Vagina (tissue), 2 donors: ENCODE measurements at regions not wholly inside any gene's neighbourhood (a gene's known extent, or its start where the extent isn't known, plus 50 kb on each side); places are given as distances from the start of the nearest gene placed in this dataset.

Source experiments
- DNase-seq, 2 donors: peaks; one replicate each; pipeline ENCODE4 v3.0.0-alpha.2; 2017; ENCODE audit errors: extremely low spot score in 2 of 2
- H3K27ac ChIP-seq: fragments of 200-600 bp; sonication (generic); one replicate; pipeline ENCODE4 v1.5.1; 2019
- H3K27me3 ChIP-seq: fragments of 200-600 bp; sonication (generic); one replicate; pipeline ENCODE4 v1.5.1; 2019
- H3K36me3 ChIP-seq, 2 donors: fragments of 200-600 bp; sonication (generic); one replicate each; pipeline ENCODE4 v1.5.1; 2017 to 2019
- H3K4me1 ChIP-seq: fragments of 200-600 bp; sonication (generic); one replicate; pipeline ENCODE4 v1.5.1; 2019
- H3K4me3 ChIP-seq, 2 donors: fragments of 200-600 bp; sonication (generic); 1 replicate in 1 of 2; 2 replicates in 1 of 2; pipeline ENCODE4 v1.5.1; 2016 to 2019
- H3K9me3 ChIP-seq: fragments of 200-600 bp; sonication (generic); one replicate; pipeline ENCODE4 v1.5.1; 2019
- POLR2A ChIP-seq, 2 donors: fragments of 450-650 bp; IDR thresholded peaks; one replicate each; pipeline ENCODE4 v1.6.1; 2017; ENCODE audit warnings: antibody characterized with exemption in 2 of 2, mild to moderate bottlenecking in 2 of 2, moderate library complexity in 2 of 2
- POLR2AphosphoS5 ChIP-seq, 2 donors: sonication (generic); formaldehyde crosslinking; IDR thresholded peaks; one replicate each; pipeline ENCODE4 v1.9.0; 2017; ENCODE audit warnings: antibody characterized with exemption in 2 of 2, mild to moderate bottlenecking in 2 of 2, low read depth in 1 of 2; ENCODE audit not compliant: insufficient read depth in 1 of 2
- intact Hi-C: fragments of 100-400 bp; cut with DNase I; formaldehyde crosslinking; loops from one replicate; pipeline ENCODE4 v1.15.1; 2023
- TF ChIP-seq, protein P1 (sequence below), 3 experiments: fragments of 450-650 bp in 2 of 3; fragments of 200-600 bp in 1 of 3; sonication (generic) in 1 of 3; IDR thresholded peaks; one replicate each; pipeline ENCODE4 v1.5.1; 2017 to 2019; ENCODE audit warnings: antibody characterized with exemption in 3 of 3, mild to moderate bottlenecking in 2 of 3, moderate library complexity in 2 of 3

DNA sequence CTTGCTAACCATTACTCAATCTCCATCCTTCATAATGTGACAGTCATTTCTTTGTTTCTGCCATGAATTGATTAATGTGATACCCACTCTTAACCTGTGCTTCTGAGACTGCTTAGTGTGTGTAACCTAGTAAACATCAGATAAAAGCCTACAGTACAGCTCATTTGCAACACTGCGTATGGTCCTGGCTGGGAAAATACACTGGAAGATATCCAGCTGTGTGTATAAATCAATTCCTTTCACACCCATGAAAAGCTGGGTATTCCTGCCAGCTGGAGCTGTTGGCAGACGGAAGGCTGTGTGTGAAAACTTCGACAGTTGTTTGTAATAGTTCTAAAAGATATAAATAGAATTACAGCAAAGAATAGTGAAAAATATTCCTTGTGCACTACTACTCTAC, 509.2 kb downstream of the FRK start:
- Histone ChIP-seq H3K27ac (no peak overlapping the region), H3K36me3 (no peaks in the 10 kb centered on the region), H3K4me1 (no peaks in the 10 kb centered on the region), H3K9me3 (no peaks in the 10 kb centered on the region), H3K4me3 (no peak overlapping the region), H3K27me3 (no peaks in the 10 kb centered on the region)
- intact Hi-C loops: no loop called here
- TF ChIP-seq POLR2AphosphoS5 (IDR thresholded peaks at IDR 0.05; ENCODE audit: insufficient read depth in 1 of 2, low read depth in 1 of 2): no peak
- TF ChIP-seq, protein P1, sequence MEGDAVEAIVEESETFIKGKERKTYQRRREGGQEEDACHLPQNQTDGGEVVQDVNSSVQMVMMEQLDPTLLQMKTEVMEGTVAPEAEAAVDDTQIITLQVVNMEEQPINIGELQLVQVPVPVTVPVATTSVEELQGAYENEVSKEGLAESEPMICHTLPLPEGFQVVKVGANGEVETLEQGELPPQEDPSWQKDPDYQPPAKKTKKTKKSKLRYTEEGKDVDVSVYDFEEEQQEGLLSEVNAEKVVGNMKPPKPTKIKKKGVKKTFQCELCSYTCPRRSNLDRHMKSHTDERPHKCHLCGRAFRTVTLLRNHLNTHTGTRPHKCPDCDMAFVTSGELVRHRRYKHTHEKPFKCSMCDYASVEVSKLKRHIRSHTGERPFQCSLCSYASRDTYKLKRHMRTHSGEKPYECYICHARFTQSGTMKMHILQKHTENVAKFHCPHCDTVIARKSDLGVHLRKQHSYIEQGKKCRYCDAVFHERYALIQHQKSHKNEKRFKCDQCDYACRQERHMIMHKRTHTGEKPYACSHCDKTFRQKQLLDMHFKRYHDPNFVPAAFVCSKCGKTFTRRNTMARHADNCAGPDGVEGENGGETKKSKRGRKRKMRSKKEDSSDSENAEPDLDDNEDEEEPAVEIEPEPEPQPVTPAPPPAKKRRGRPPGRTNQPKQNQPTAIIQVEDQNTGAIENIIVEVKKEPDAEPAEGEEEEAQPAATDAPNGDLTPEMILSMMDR (IDR thresholded peaks at IDR 0.05): no peak
- no peak for TF ChIP-seq POLR2A (IDR thresholded peaks at IDR 0.05)
- DNase-seq: no peak

DNA sequence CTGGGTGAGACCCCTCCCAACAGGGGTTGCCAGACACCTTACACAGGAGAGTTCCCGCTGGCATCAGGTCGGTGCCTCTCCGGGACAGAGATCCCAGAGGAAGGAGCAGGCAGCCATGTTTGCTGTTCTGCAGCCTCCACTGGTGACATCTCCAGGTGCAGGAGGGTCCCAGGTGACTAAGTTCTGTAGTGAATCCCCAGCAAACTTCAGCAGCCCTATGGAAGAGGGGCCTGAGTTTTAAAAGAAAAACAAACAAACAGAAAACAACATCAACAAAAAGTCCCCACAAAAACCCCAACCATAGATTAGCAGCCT, 515.1 kb downstream of the FRK start:
- H3K9me3 ChIP-seq: no peaks in the 10 kb centered on the region
- TF ChIP-seq POLR2AphosphoS5 (IDR thresholded peaks at IDR 0.05; ENCODE audit: insufficient read depth in 1 of 2, low read depth in 1 of 2) (no peak), POLR2A (IDR thresholded peaks at IDR 0.05) (no peak)
- TF ChIP-seq, protein P1 (IDR thresholded peaks at IDR 0.05): no peak
- no peak overlapping the region for H3K27ac ChIP-seq
- intact Hi-C loops: no loop called here
- no peaks in the 10 kb centered on the region for H3K4me1 ChIP-seq
- no peaks in the 10 kb centered on the region for H3K27me3 ChIP-seq
- no peak for DNase-seq
- H3K36me3 ChIP-seq: no peaks in the 10 kb centered on the region
- no peak overlapping the region for H3K4me3 ChIP-seq

DNA sequence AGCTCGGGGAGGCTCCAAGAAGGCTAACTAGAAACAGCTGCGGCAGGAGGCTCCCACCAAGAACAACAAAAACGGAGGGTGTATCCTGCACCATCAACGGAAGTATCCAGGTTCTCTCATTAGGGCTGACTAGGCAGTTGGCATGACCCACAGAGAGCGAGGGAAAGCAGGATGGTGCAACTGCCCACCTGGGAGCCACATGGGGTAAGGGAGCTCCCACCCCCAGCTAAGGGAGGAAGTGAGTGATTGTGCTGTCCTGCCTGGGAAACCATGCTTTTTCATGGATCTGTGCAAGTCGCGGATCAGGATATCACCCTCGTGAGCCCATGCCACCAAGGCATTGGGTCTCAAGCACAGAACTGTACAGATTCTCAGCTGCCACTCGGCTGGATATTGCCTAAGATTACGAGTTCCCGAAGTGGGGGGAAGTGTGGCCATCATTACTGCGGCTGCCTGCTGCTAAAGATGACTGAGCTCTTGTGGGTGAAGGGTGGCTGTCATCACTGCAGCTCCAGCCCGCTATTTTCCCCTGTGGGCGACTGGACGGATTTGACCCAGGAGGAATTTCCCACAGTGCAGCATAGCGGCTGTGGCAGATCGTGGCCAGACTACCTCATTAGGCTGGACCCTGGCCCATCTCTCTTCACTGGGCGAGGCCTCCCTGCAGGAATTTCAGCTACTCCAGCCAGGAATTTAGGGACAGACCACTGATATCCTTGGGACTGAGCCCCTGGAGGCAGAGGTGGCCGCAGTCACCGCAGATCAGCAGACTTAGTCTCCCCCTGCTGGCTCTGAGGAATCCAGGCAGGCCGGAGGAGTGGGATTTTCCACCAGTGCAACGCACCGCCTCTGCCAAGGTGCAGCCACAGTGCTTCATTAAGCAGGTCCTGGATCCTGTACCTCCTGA, 515.7 kb downstream of the FRK start:
- Histone ChIP-seq H3K4me1 (no peaks in the 10 kb centered on the region), H3K9me3 (no peaks in the 10 kb centered on the region), H3K27me3 (no peaks in the 10 kb centered on the region), H3K27ac (no peak overlapping the region), H3K4me3 (no peak overlapping the region), H3K36me3 (no peaks in the 10 kb centered on the region)
- intact Hi-C loops: no loop called here
- TF ChIP-seq POLR2AphosphoS5 (IDR thresholded peaks at IDR 0.05; ENCODE audit: insufficient read depth in 1 of 2, low read depth in 1 of 2) (no peak), POLR2A (IDR thresholded peaks at IDR 0.05) (no peak)
- TF ChIP-seq, protein P1 (IDR thresholded peaks at IDR 0.05): no peak
- DNase-seq: no peak

DNA sequence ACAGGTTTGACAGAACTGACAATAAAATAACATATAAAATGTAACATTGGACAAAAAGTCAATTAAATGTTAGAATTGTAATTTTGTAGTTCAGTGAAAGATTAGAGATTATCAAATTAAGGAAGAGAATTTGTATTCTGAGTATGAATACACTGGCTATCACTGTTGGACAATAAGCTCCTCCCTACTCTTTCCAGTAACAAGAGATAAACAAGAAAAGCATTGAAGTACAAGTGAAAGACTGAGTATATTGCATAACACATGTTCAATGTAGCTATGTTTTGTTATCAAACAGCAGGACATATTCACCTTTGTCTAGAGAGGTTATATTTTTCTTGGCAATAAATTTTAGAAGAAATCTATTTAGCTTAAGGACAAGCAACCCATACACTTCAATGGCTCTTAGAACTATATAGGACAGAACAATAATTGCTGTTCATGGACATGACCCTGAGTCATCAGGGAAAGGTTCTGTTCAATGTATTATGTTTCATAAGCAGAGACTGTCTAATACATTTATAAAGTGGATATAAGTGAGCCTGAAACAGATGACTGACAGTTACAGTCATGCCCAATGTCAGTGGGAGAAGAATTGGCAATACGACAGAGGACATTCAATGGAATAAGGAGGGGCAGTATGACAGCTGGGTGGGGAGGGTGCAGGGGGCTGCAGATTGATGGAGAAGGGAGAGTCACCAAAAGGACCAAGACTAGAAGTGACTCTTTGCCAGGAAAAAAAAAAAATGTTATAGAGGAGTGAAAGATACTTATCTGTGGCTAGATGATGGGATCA, 520.4 kb downstream of the FRK start:
- Histone ChIP-seq H3K27me3 (no peaks in the 10 kb centered on the region), H3K27ac (no peak overlapping the region), H3K4me3 (no peak overlapping the region), H3K4me1 (no peaks in the 10 kb centered on the region), H3K36me3 (no peaks in the 10 kb centered on the region), H3K9me3 (no peaks in the 10 kb centered on the region)
- intact Hi-C loops: no loop called here
- no peak for DNase-seq
- no peak for TF ChIP-seq POLR2AphosphoS5 (IDR thresholded peaks at IDR 0.05; ENCODE audit: insufficient read depth in 1 of 2, low read depth in 1 of 2)
- TF ChIP-seq, protein P1 (IDR thresholded peaks at IDR 0.05): no peak
- TF ChIP-seq POLR2A (IDR thresholded peaks at IDR 0.05): no peak

DNA sequence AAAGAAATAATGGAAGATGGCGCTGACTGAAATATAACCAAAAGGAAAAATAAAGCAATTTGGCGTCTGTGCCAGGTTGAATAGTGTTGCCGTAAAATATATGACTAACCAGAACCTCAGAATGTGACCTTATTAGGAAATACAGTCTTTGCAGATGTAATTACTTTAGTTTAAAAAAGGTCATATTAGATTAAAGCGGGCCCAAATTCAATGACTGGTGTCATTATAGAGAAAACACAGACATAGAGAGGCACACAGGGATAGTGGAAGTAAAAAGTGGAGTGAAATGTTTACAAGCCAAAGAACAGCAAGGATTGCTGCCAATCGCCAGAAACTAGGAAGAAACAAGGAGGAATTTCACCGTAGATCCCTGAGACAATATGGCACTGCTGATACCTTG, 521.2 kb downstream of the FRK start:
- H3K9me3 ChIP-seq: no peaks in the 10 kb centered on the region
- H3K36me3 ChIP-seq: no peaks in the 10 kb centered on the region
- no peak overlapping the region for H3K4me3 ChIP-seq
- H3K4me1 ChIP-seq: no peaks in the 10 kb centered on the region
- intact Hi-C loops: no loop called here
- DNase-seq: no peak
- H3K27ac ChIP-seq: no peak overlapping the region
- H3K27me3 ChIP-seq: no peaks in the 10 kb centered on the region
- TF ChIP-seq, protein P1 (IDR thresholded peaks at IDR 0.05): no peak
- no peak for TF ChIP-seq POLR2AphosphoS5 (IDR thresholded peaks at IDR 0.05; ENCODE audit: insufficient read depth in 1 of 2, low read depth in 1 of 2)
- no peak for TF ChIP-seq POLR2A (IDR thresholded peaks at IDR 0.05)
